Activated CD4-positive, alpha-beta T cell treated with anti-CD3 and anti-CD28 coated beads, Interleukin-2, amount 50 U/mL, for 48 hours (primary cell): ENCODE measurements at regions not wholly inside any gene's neighbourhood (a gene's known extent, or its start where the extent isn't known, plus 50 kb on each side); places are given as distances from the start of the nearest gene placed in this dataset.
"Not testable (repeated sequence)": the region's sequence is repeated elsewhere in the genome, so short reads cannot be mapped to it uniquely, and the experiment has no call there.

Source experiments
- DNase-seq, 2 experiments: peaks; one replicate each; pipeline ENCODE4 v3.0.0-alpha.2; 2020

DNA sequence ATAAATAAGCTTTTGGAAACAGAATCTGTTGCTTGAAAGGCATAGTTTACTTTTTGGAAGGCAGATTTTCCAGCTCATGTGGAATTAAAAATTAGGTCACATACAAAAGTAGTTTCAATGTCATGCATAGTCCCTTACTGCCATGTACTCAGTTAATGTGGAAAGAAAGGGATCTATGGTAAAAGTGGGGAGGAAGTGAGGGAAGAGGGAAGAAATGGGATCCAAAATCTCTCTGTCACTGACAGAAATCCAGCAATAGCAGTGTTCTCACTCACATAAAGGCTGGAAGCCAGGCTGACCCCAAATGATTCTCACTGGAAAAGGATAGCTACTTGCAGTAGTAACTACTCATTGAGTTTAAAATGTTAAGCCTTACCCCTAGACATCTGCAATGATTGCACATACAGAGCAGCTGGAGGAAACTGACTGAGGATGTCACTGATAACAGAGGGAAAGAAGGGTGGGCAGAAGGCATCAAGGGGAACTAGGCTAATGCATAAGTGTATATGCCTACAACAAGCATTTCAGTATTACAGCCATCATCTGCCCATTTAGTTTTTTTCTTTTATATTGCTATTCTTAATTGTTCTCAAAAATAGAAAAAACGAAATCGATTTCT, 445.6 kb downstream of the FAT4 start:
- no peak for DNase-seq

DNA sequence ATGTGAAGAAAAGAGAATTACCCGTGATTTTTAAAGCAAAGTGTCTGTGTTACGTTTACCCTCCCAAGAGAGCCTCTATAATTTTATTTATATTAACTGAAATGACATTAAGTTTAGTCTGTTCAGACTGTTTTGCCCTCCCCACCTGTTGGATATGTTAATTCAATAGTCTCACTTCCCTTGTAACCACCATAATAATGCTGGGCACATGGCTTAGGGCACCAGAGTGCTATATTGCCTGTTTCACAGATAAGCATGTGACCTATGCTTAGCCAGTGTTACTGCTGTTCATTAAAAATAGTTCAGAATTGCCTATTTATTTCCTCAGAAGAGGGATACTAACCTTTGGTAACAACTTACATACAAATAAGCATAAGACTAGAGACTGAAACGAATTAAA, 446.2 kb downstream of the FAT4 start:
- DNase-seq: no peak

DNA sequence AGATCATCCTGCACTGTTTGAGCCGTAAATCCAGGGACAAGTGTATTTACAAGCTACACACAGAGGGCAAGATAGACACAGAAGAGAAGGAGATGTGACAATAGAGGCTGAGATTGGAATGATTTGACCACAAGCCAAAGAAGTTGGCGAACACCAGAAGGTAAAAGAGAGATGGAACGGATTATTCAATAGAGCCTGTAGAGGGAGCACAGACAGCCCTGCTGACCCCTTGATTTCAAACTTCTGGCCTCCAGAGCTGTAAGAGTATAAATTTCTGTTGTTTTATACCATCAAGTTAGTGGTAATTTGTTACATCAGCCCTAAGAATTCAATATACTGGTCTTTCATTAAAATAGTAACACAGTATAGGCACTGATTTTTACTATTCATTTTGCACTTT, 447.8 kb downstream of the FAT4 start:
- DNase-seq: no peak

DNA sequence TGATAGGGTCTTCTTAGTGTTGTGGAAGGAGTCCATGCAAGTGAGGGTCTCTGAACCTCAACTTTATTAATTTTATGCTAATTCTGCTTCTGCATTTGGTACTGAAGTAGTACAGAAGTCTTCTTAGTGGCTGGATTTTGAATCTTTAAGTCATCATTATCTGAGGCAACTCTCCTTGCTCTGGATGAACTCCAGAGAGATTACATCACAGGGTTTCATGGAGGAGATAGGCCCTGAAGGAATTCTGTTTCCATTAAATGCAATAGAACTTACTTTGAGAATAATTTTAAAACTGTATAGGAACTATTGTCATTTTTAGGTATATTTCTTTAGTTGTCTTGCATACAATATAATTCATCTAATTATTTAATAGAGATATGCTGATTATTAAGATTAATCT, 451.2 kb downstream of the FAT4 start:
- no peak for DNase-seq

DNA sequence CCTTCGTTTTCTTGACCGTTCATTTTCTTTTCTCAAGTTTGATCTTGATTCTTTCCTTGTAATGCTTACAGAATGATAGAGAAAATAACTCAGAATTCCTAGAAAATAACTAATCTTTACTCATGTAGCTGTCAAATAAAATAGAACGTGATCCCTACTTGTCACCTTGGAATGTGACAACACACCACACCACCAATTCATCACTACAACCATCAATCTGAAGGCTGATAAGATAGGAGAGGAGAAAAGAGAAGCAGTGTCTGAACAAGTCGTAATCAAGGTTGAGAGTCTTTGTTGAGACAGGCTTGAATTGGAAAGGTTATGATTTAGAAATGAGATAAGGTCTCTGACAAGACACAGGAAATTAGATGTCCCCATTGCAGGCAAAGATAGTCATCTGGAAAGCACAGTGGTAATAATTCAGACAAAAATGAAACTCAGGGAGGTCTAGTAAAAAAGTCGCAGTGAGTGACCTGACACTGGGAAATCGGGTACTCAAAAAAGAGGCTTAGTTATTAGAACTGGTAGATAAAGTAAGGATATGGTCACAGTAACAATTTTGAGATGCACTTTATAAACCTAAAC, 456.2 kb downstream of the FAT4 start:
- no peak for DNase-seq

DNA sequence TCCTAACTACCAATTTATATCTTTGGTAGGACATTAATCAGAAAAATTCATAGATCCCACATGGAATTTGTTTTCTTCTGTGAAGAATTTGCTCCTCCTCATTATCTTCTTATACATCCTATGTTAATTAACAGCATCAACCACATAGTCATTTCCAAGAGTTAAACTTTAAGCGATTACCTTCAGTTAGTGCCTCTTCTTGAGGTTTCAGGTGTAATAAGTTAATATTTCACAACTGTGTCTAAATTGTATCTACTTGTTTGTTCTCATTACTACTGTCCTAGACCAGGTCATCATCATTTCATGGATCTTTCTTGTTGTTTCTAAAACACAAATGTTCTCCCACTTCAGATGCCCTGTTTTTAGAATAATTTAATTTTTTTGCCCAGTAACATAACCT, 457.9 kb downstream of the FAT4 start:
- DNase-seq: no peak

DNA sequence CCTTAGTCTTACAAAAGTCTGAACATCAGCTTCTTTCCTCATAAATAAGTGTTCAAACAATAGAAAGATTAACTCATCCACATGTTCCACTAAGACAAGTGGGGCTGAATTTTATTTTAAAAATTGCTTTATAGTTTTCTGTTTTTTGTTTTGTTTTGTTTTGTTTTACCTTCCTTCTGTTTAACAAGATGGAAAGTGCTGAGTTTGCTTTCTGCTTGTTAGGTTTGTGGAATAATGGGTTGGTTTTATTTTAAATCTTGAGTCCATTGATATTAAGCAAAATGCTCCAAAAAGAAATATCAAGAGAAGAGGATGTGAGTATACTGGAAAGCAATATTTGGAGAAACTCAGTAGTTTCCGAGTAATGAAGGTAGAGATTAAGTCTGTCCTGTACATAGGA, 458.7 kb downstream of the FAT4 start:
- no peak for DNase-seq

DNA sequence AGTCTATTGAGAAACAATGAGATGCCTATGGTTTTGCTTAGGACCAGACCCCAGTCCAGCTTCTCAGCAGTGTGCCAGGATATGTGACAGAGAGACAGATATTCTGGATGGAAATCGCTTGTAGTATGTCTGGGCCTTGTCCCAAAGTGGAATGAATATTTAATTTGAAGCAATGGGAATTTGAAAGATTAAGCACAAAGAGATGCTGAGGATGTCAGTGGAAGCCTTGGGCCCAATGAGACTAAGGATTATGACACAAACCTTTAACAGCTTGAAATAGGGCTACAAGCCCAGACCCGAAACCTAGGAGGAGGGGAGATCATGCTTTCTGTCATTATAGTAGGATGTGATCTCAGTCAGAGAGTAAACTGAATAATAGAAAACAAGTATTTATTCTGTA, 459.2 kb downstream of the FAT4 start:
- DNase-seq: no peak

DNA sequence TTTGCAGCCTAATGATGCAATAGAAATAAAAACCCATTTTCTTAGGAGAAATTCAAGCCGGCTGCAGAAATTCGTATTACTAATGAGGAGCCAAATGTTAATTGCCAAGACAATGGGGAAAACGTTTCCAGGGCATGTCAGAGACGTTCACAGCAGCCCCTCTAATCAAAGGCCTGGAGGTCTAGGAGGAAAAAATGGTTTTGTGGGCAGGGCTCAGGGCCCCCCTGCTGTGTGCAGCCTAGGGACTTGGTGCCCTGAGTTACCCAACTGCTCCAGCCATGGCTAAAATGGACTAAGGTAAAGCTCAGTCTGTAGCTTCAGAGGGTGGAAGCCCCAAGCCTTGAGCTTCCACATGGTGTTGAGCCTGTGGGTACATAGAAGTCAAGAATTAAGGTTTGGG, 461.4 kb downstream of the FAT4 start:
- no peak for DNase-seq

DNA sequence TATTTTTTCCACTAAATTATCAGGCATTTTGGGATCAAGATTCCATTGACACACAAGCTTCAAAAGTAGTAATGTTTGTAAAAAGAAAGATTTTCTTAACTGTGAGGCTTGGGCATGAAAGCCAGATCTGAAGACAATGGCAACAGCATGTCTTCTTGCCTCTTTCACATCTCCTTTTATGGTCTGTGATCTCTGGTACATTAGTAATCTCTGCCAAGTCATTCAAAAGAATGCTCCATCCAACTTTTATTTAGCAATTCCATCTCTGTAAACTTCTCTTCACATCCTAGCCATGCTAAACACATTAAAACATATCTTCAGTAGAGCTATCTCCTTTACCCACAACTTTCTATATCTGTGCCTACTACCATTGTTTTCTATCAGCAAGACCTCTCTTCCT, 465.4 kb downstream of the FAT4 start:
- DNase-seq: no peak

DNA sequence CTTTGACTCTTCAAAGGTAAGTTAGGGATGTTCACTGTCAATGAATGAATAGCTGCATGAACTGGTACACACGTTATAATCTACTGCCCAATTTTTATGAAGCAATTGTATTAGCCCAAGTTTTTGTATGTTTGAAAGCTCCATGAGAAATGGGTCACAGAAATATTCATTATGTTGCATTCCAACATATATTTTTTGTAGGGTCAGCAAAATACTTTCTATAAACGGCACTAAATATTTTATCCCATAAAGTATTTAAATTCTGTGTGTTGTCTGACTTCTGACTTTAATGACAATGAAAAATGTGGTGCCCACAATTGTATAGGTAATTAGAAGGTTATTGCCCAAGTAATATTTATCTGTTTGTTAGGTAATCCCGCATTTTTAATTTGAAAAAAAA, 466.0 kb downstream of the FAT4 start:
- no peak for DNase-seq

DNA sequence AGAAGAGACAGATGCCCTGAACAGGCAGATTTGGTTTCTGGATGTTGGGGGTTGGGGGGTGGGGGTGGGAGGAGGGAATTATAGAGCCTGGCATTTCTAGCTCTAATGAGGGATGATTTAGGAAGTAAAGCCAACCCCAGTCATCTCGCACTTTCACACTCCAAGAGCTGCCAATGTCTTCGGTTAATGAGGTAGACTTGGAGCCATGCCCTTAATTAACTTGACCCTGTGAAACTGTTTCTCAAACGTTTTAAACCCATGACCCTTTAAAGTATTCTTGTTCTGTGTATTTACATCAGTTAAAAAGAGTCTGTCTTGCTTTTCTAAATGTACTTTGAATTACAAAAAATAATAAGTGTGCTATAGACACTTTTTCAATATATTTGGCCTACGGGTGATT, 466.9 kb downstream of the FAT4 start:
- DNase-seq: no peak

DNA sequence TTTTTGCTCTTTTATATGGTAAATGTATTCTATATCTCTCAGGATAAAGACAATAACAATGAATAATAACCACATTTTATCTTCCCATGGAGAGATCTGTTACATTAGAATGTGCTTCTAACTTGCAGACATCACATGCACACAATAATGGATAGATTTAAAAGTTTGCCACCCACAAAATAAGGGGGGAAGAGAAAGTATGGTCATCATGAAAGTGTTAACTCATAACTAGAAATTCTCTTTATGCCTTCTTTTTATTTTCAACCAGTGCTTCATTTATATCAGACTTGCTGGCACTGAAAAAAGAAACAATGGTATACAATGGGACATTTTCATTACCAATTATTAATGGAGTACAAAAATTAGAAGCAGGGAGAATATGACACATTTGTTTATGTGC, 470.0 kb downstream of the FAT4 start:
- DNase-seq: no peak

DNA sequence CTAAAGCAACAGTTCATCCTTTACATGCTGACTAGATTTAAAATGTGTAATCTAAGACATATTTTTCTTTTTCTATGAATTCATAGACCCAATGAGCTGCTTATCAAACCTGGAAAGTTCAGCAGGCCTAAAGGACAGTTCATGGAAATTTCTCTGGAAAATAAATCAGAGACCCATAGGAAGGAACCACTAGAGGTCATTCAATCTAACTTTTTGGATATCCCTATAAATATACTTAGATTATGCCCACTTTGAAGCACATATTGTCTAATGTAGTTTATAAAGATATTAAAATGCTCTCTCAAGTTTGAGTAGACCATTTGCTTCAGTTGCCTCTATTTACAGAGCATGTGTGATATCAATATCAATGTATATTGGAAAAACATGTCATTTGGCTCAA, 473.0 kb downstream of the FAT4 start:
- no peak for DNase-seq

DNA sequence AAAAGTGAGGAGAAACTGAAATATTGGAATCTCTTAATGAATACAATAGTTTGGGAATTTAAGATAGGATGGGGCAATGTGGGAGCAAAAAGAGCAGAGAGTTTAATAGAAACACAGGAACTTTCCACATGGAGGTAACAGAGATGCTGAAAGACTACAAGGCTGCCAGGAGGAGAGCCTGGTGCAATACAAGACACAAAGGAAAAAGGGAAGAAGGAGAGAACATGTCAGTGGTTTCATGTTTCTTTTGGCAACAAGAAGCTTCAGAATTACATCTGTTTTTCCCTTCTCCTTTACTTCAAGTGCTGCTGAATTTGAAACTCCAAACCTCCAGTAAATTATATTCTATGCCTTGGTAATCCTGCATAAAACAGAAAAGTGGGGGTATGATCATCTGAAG, 474.3 kb downstream of the FAT4 start:
- DNase-seq: no peak

DNA sequence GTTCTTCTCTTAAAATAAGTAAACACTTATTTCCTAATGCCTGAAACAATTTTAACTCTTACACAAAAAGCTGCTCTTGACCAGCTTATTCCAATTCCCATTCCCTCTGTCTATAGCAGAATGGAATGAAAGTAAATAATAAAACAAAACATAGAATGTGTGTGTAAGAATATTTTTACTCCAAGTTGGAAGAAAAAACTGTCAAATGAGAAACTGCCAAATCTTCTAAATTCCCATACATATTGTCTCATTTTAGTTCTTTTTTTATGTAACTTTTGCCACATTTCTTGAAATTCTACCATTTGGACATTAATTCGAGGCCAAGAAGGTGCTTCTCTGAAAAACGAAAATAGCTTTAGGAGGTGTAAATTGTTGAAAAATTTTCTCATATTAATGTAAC, 477.1 kb downstream of the FAT4 start:
- no peak for DNase-seq

DNA sequence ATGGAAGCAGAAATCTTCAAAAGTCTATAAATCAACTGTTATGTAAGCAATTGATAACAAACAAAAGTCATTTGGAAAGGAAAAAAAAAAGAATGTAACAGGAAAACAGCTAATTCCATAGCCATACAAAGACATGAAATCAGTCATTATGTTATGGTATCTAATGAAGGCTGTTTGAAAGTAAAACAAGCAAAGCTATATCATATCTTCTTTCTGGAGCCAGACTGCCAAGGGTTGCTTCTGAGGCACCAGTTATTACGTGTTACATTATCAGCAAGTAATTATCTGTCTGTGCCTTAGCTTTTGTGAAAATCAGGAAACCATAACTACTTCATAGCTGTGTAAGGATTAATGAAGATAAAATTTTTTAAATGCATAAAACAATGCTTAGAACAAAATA, 480.2 kb downstream of the FAT4 start:
- DNase-seq: no peak

DNA sequence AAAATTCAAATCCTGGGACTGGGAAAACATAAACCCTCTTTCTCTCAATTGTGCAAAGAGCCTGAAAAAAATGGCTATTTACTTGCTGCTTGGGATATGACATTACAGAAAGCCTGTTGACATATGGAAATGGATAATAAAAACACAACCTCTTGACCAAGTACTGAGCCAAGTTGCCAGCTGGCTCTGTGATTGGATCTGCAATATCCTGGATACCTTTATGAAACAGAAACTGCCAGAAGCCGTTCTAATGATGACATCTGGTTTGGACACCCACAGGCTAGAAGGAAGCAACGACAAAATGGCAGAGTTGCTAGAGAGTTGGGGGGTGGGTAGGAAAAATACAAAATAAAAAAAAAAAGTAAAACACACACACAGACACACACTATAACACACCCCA, 481.4 kb downstream of the FAT4 start:
- no peak for DNase-seq

DNA sequence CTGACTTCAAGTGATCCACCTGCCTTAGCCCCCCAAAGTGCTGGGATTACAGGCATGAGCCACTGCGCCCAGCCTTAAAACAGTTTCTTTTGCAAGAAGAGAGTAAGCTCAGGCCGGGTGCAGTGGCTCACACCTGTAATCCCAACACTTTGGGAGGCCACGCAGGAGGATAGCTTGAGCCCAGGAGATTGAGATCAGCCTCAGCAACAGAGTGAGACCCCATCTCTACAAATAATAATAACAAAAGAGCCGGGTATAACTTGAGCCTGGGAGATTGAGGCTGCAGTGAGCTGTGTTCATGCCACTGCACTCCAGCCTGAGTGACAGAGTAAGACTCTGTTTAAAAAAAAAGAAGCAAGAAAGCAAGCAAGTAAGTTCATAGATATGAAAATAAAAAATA, 482.9 kb downstream of the FAT4 start:
- not testable (repeated sequence) for DNase-seq

DNA sequence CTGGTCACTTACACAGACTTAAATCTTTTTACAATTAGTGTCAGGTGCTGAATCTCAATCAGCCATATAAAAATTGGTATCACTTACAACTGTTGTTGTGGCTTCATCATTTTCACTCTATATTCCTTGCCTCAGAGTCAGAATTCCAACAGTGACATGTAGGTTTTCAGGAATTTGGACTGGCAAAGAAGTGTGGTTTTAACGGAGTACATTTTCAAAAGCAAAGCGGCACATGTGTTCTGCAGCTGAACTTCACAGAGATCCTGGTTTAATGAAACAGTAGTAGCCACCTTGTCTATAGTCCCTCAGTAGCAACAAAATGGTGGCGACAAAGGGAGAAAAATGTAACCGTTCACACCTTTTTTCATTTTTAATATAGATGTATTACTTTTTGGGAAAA, 486.6 kb downstream of the FAT4 start:
- no peak for DNase-seq

DNA sequence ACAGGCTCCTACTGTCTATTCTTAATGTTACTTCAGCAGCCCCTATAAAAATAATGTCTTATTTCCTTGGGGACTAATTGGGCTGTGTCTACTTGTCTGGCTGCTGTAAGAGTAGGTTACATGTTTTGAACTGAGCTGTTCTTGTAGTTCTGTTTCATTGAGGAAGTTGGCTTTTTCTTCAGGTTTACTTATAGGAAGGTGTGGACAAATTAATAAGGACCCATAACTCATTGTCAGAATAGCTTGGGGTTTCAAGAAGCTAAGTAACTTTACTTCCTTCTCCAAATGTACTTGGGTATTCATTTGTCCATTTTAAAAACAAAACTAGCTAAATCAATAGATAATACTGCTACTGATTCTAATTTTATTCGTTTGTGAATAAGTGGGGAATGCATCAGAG, 487.2 kb downstream of the FAT4 start:
- no peak for DNase-seq

DNA sequence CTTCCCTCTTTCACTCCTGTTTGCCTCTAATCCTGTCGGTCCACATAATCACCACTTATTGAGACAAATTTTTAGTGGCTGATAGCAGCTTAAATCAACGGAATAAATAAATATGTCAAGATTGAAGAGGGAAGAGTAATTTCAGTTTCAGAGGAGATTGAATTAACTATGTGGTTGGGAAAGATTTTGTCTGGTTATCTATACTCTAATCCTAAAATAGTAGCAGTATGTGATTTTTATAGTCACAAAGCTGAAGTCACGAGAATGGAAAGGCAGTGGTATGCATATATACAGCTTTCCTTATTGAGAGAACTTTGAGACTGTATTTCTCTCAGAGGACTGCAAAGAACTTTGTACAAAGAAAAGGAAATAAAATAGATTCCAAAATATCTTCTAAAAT, 493.3 kb downstream of the FAT4 start:
- no peak for DNase-seq

DNA sequence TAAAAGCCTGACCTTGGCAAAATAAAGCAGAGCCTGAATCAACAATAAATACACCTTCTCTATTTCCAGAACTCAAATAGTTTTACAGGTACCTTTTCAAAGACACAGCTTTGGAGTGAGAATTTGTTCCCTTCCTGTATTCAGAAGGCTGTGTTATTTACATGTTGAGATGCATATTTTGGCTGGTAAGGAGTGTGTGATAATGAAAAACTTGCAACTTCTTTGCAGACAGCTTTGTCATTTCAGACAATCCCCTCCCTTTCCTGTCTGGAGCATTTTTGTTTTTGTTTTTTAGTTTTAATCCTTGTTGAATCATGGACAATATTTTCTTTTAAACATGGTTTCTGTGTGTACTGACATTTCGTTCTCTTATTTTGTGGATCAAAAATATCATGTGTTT, 493.8 kb downstream of the FAT4 start:
- DNase-seq: no peak

DNA sequence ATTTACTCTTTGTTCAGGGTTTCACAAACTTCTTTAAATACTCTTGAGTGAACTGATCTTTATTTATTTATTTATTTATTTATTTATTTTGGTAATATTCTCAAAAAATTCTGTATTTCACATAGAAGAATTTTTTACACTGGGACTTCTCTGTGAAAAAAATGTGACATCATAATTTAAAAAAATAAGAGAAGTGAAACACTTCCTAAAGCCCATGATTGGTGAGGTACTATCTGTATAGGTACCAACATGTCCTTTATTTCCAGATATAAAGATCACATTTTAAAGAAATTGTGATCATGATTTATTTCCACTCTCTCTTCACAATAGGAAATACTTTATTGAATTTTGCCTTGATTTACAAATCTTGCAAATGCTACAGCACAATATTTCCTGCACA, 497.1 kb downstream of the FAT4 start:
- no peak for DNase-seq
